Cardiac muscle cell (in vitro differentiated cells and primary cell): ENCODE measurements at regions not wholly inside any gene's neighbourhood (a gene's known extent, or its start where the extent isn't known, plus 50 kb on each side); places are given as distances from the start of the nearest gene placed in this dataset.

ENCODE experiments used
- DNase-seq, 2 donors: peaks; one replicate each; pipeline versions ENCODE4 v3.0.0 to v3.0.0-alpha.2; 2010 to 2017; ENCODE audit warnings: low read depth in 1 of 2, low spot score in 1 of 2
- H3K27ac ChIP-seq: fragments of 200-600 bp; sonication (generic); 2 replicates; pipeline ENCODE4 v1.5.1; 2016
- H3K27me3 ChIP-seq: fragments of 200-600 bp; sonication (generic); 2 replicates; pipeline ENCODE4 v1.6.0; 2016; ENCODE audit warnings: control low read depth
- H3K36me3 ChIP-seq: fragments of 200-600 bp; sonication (generic); 2 replicates; pipeline ENCODE4 v1.5.1; 2016; ENCODE audit warnings: control low read depth
- H3K4me1 ChIP-seq: fragments of 200-600 bp; sonication (generic); 2 replicates; pipeline ENCODE4 v1.8.1; 2017; ENCODE audit warnings: low read depth, mild to moderate bottlenecking, mixed run types
- H3K4me3 ChIP-seq: fragments of 200-600 bp; sonication (generic); 2 replicates; pipeline ENCODE4 v1.5.1; 2016; ENCODE audit warnings: mild to moderate bottlenecking
- H3K9me3 ChIP-seq: fragments of 200-600 bp; sonication (generic); 2 replicates; pipeline ENCODE4 v1.5.1; 2017; ENCODE audit warnings: low read depth, mild to moderate bottlenecking, control low read depth
- TF ChIP-seq, protein P1 (sequence below): IDR thresholded peaks from 2 replicates; pipeline ENCODE4 v1.5.1; 2012; ENCODE audit warnings: low read depth, mild to moderate bottlenecking, low read length

DNA sequence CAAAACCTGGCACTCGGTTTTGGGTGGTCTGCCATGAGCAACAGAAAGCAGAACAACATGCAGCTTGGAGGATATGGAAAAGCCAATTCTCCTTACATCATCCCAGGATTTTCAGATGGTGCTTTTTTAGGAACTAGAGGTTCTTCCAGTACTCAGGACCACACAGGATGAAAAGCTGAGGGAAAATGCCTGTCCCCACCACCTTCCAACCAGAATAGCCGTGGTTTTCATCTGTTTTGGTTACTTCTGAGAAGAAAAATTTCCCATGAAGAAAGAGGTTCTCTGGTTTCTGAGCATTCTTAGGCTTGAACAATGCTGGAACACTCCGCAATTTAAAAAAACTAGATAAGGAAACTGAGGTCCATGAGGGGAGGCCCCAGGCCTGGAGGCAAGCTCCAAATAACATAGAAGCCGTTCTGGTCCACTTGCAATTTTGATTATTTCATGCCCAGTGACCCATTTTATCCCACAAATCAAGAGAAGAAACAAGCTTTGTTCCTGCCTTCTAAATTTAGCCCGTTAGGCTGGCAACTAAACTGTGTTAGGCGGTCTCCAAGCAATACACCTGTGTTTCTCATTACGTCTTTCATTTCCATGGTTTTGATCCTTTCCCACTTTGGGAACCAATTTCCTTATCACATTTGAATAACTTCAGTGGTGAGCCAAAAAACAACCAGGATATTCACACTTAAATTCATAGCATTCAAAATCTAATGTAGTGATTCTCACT, 79.2 kb upstream of the SPIN1 start:
- TF ChIP-seq, protein P1, sequence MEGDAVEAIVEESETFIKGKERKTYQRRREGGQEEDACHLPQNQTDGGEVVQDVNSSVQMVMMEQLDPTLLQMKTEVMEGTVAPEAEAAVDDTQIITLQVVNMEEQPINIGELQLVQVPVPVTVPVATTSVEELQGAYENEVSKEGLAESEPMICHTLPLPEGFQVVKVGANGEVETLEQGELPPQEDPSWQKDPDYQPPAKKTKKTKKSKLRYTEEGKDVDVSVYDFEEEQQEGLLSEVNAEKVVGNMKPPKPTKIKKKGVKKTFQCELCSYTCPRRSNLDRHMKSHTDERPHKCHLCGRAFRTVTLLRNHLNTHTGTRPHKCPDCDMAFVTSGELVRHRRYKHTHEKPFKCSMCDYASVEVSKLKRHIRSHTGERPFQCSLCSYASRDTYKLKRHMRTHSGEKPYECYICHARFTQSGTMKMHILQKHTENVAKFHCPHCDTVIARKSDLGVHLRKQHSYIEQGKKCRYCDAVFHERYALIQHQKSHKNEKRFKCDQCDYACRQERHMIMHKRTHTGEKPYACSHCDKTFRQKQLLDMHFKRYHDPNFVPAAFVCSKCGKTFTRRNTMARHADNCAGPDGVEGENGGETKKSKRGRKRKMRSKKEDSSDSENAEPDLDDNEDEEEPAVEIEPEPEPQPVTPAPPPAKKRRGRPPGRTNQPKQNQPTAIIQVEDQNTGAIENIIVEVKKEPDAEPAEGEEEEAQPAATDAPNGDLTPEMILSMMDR: no peak
- H3K4me1 ChIP-seq: no peaks in the 10 kb centered on the region
- H3K27ac ChIP-seq: no peak overlapping the region
- no peak overlapping the region for H3K4me3 ChIP-seq
- no peaks in the 10 kb centered on the region for H3K27me3 ChIP-seq
- H3K36me3 ChIP-seq: no peaks in the 10 kb centered on the region
- no peaks in the 10 kb centered on the region for H3K9me3 ChIP-seq
- no peak for DNase-seq

DNA sequence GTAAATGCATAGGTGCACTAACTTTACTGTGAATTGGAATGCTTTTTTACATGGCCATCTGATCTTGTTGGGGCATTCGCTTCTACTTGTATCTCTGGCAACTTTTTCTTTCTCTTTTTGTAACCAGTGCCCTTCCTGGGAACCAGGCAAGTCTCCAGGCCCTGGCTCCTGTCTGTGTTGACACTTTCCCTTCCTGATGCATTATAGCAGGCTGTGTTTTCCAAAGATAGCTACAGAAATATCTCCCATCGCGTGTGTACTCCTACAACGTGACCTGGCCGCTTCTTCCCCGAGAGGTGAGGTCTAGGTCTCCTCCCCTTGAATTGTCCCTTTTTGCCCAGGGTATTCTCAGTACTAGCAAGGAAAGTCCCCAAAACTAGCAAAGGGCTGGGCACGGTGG, 81.1 kb upstream of the SPIN1 start:
- DNase-seq: no peak
- H3K27me3 ChIP-seq: no peaks in the 10 kb centered on the region
- H3K36me3 ChIP-seq: no peaks in the 10 kb centered on the region
- H3K27ac ChIP-seq: no peak overlapping the region
- no peaks in the 10 kb centered on the region for H3K4me1 ChIP-seq
- no peaks in the 10 kb centered on the region for H3K9me3 ChIP-seq
- TF ChIP-seq, protein P1: no peak
- H3K4me3 ChIP-seq: no peak overlapping the region

DNA sequence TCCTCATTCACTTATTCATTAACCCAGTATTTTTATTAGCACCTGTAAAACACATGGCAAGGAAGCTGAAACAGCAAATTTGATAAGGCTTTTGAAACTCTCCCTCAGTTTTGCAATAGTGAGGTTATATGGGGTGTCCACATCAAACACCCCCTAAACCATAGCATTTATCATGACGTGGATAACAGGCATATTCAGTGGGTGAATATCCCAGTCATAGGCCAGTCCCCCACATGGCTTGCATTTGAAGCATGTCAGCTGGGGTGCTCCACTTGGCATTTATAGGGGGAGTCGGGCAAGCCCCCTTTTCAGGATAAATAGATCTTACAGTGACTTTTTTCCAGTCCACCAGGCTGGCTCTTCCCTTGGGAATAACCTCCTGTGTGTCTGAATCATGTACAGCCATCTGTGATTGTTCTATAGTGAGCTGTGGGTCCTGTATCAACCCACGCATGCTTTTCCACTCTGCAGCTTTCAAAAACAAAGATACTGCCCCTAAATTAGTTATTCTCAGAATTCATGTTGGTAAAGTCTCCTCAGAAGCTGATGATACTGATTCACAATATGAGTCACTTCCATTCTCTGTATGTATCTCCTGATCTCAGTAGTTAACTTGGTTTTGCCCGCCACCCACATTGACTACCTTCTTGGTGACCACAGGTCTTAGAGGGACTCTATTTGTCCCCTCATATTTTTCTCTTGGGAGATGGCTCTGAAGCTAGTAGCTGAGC, 84.4 kb upstream of the SPIN1 start:
- Histone ChIP-seq H3K4me1 (no peaks in the 10 kb centered on the region), H3K4me3 (no peak overlapping the region), H3K9me3 (no peaks in the 10 kb centered on the region), H3K27me3 (no peaks in the 10 kb centered on the region), H3K27ac (no peak overlapping the region), H3K36me3 (no peaks in the 10 kb centered on the region)
- TF ChIP-seq, protein P1: no peak
- no peak for DNase-seq

DNA sequence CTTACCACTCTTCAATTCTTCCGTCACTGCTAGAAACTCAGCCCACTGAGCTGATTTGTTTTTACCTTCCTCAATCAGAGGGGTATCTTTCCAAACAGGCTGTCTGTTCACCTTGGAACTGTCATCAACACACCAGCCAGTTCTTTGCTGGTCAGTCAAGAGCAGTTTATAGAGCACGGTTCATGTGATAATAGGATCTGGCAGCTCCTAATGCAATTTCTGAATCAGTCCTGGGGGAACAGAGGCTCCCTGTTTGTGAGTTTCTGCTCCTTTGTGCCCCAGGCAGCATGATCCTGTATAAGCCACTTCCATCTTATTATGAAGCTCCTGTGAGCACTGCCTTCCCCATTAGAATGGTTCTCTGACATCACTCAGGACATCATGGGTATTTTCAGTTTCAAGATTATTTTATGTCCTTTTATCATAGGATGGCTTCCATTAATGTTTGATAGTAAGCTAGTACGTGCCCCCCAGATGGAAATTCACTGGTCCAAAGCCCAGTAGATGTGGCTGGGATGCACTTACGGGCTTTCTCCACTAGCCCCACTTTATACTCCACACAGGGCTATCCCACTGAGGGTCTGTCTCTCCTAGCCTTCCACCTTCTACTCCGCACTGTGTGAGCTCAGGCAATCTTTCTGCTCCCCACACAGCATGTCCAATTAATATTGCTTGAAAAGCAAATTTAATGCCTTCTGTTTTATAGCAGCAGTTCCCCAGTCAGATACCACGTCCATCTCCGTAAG, 85.5 kb upstream of the SPIN1 start:
- TF ChIP-seq, protein P1: no peak
- no peak for DNase-seq

DNA sequence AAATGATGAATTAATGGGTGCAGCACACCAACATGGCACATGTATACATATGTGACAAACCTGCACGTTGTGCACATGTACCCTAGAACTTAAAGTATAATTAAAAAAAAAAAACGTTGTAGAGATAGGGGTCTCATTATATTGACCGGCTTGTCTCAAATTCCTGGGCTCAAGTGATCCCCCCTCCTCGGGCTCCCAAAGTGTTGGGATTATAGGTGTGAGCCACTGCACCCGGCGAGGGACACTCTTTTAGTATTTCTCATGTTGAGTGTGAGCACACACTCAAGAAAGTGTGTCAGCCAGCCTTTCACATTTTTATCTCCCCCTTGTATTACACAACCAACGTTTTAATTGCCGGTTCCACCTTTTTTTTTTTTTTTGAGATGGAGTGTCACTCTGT, 87.7 kb upstream of the SPIN1 start:
- Histone ChIP-seq H3K4me1 (no peaks in the 10 kb centered on the region), H3K27ac (no peak overlapping the region), H3K4me3 (no peak overlapping the region), H3K9me3 (no peaks in the 10 kb centered on the region), H3K36me3 (no peaks in the 10 kb centered on the region), H3K27me3 (no peaks in the 10 kb centered on the region)
- no peak for DNase-seq
- TF ChIP-seq, protein P1: no peak

More for the DNA sequence above, 85.5 kb upstream of the SPIN1 start:
- Histone ChIP-seq H3K36me3 (no peaks in the 10 kb centered on the region), H3K4me1 (no peaks in the 10 kb centered on the region), H3K27ac (no peak overlapping the region), H3K27me3 (no peaks in the 10 kb centered on the region), H3K4me3 (no peak overlapping the region), H3K9me3 (no peaks in the 10 kb centered on the region)
